ENCODE measurements at regions not wholly inside any gene's neighbourhood (a gene's known extent, or its start where the extent isn't known, plus 50 kb on each side); places are given as distances from the start of the nearest gene placed in this dataset.

DNA sequence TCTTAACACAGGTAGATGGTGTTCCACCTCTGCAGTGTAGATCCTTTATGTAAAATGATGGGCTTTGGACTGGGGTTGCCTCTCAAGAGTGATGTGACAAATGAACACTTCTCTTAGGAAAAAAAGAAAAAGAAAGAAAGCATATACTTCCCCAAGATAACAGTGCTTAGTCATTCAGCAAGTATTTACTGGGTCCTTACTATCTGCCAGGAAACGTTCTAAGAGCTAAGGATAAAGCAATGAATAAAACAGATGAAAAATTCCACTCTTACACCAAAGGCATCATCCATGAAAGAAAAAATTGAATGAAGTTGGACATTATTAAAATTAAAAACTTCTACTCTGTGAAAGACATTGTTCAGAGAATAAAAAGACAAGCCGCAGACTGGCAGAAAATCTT is 177.3 kb downstream of the C7orf25 start:
- no peak overlapping the region for H2BK20ac ChIP-seq (ENCODE audit: low read depth, low read length, poor library complexity, severe bottlenecking)
- no peak overlapping the region for H4K8ac ChIP-seq (replicated peaks; ENCODE audit: insufficient read length, low read depth, low read length)
- H3K4me2 ChIP-seq (ENCODE audit: insufficient read depth, insufficient read length, low read length) = no peak overlapping the region
- Mint-ChIP-seq H3K36me3 (ENCODE audit: insufficient read depth in 1 of 3, low read depth in 3 of 3) (peaks cover 0 to 2% (median 0%) of the 10 kb centered on the region in 3 experiments; a peak in 2 of 7 replicates), H3K27ac (no peak overlapping the region), H3K9me3 (no peaks in the 10 kb centered on the region; a peak in 2 of 5 replicates), H3K27me3 (ENCODE audit: low read depth) (peaks cover 1% of the 10 kb centered on the region), H3K4me1 (no peaks in the 10 kb centered on the region), H3K4me3 (no peak overlapping the region)
- no peaks in the 10 kb centered on the region for H3K23me2 ChIP-seq (ENCODE audit: insufficient read length, low read depth, low read length, poor library complexity, severe bottlenecking)
- H3K18ac ChIP-seq (ENCODE audit: insufficient read length, low read depth, low read length) = no peak overlapping the region
- no peaks in the 10 kb centered on the region for H3K79me2 ChIP-seq (ENCODE audit: insufficient read depth, low read length)
- H3K27me3 ChIP-seq (ENCODE audit: insufficient read depth, low read length) = no peaks in the 10 kb centered on the region
- no peak overlapping the region for H2AK5ac ChIP-seq (ENCODE audit: insufficient read length, low read length)
- no peak overlapping the region for H4K5ac ChIP-seq (ENCODE audit: insufficient read length, low read depth, low read length)
- TF ChIP-seq, protein P1, sequence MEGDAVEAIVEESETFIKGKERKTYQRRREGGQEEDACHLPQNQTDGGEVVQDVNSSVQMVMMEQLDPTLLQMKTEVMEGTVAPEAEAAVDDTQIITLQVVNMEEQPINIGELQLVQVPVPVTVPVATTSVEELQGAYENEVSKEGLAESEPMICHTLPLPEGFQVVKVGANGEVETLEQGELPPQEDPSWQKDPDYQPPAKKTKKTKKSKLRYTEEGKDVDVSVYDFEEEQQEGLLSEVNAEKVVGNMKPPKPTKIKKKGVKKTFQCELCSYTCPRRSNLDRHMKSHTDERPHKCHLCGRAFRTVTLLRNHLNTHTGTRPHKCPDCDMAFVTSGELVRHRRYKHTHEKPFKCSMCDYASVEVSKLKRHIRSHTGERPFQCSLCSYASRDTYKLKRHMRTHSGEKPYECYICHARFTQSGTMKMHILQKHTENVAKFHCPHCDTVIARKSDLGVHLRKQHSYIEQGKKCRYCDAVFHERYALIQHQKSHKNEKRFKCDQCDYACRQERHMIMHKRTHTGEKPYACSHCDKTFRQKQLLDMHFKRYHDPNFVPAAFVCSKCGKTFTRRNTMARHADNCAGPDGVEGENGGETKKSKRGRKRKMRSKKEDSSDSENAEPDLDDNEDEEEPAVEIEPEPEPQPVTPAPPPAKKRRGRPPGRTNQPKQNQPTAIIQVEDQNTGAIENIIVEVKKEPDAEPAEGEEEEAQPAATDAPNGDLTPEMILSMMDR (conservative IDR thresholded peaks at IDR 0.05) = no peak
- H3K9me3 ChIP-seq (ENCODE audit: control insufficient read depth, low read depth, low read length) = no peaks in the 10 kb centered on the region
- H2BK5ac ChIP-seq (ENCODE audit: insufficient read length, low read length) = no peak overlapping the region
- H3K4ac ChIP-seq (ENCODE audit: low read depth, low read length) = no peak overlapping the region
- no peak overlapping the region for H4K91ac ChIP-seq (ENCODE audit: insufficient read length, low read depth, low read length)
- DNase-seq = no peak
- H3K14ac ChIP-seq (ENCODE audit: insufficient read depth, low read length) = no peak overlapping the region
- no peak overlapping the region for H2BK12ac ChIP-seq (ENCODE audit: insufficient read length, low read depth, low read length)
- H3K23ac ChIP-seq (ENCODE audit: insufficient read length, low read depth, low read length) = no peak overlapping the region
- H3K9ac ChIP-seq (ENCODE audit: extremely low read depth, insufficient read length, low read length) = no peak overlapping the region
- no peak overlapping the region for H2AFZ ChIP-seq (ENCODE audit: low read length)
- H3T11ph ChIP-seq (ENCODE audit: low read length) = no peak overlapping the region
- no CpG with 5 or more reads among the region's 2 CpGs for WGBS (ENCODE audit: extremely low coverage, insufficient read length, low lambda C conversion rate)
- no peak overlapping the region for H3K56ac ChIP-seq (ENCODE audit: insufficient read length, low read depth, low read length)
- H3K4me1 ChIP-seq (ENCODE audit: insufficient read depth, low read length) = no peaks in the 10 kb centered on the region
- H2BK15ac ChIP-seq (ENCODE audit: low read depth, low read length) = no peak overlapping the region
- H3K79me1 ChIP-seq (ENCODE audit: insufficient read depth, low read depth, low read length, poor library complexity, severe bottlenecking) = no peaks in the 10 kb centered on the region
- no peaks in the 10 kb centered on the region for H4K20me1 ChIP-seq (ENCODE audit: control insufficient read depth, insufficient read depth, insufficient read length)
- no peak overlapping the region for H2BK120ac ChIP-seq (ENCODE audit: low read depth, low read length, poor library complexity, severe bottlenecking)
- H3K27ac ChIP-seq (ENCODE audit: insufficient read length, low read depth, low read length) = no peak overlapping the region
